PC-9 (cell line): ENCODE measurements at regions not wholly inside any gene's neighbourhood (a gene's known extent, or its start where the extent isn't known, plus 50 kb on each side); places are given as distances from the start of the nearest gene placed in this dataset.

ENCODE experiments used
- BruUV-seq: library from RNA; stranded (reverse); fragments of 400-500 nt; replicated peaks from 2 replicates; lab custom pipeline; 2021; lab: Mats Ljungman, UMichigan
- CTCF ChIA-PET: fragments of 300-600 bp; sonication (Branson Sonifier 250); formaldehyde crosslinking; loops from one replicate; lab custom pipeline; 2022; ENCODE audit warnings: antibody characterized with exemption; lab: Charles Lee
- POLR2A ChIA-PET: fragments of 300-600 bp; sonication (Branson Sonifier 250); formaldehyde crosslinking; loops from one replicate; lab custom pipeline; 2022; ENCODE audit warnings: antibody characterized with exemption; ENCODE audit not compliant: unreplicated experiment; lab: Charles Lee
- DNase-seq, 2 experiments: peaks; one replicate each; pipeline versions ENCODE4 v3.0.0 to v3.0.0-alpha.2; 2015 to 2022; ENCODE audit warnings: mixed read lengths in 1 of 2
- H2AFZ ChIP-seq: fragments of 200-600 bp; sonication (generic); 2 replicates; pipeline ENCODE4 v1.8.1; 2017; ENCODE audit warnings: antibody characterized with exemption
- H3F3A ChIP-seq: fragments of 200-600 bp; sonication (generic); 2 replicates; pipeline ENCODE4 v1.8.1; 2017; ENCODE audit warnings: antibody characterized with exemption, mild to moderate bottlenecking, low read depth; ENCODE audit not compliant: insufficient read depth
- H3K27ac ChIP-seq: fragments of 200-600 bp; sonication (generic); 2 replicates; pipeline ENCODE4 v1.6.1; 2016; ENCODE audit warnings: mixed run types
- H3K27me3 ChIP-seq: fragments of 200-600 bp; sonication (generic); 2 replicates; pipeline ENCODE4 v1.6.1; 2016; ENCODE audit warnings: low read depth, mixed run types; ENCODE audit not compliant: insufficient read depth
- H3K36me3 ChIP-seq: fragments of 200-600 bp; sonication (generic); 2 replicates; pipeline ENCODE4 v1.6.1; 2016; ENCODE audit warnings: low read depth, mixed run types
- H3K4me1 ChIP-seq: fragments of 200-600 bp; sonication (generic); replicated peaks from 2 replicates; pipeline ENCODE4 v1.6.1; 2016; ENCODE audit warnings: mixed run types; ENCODE audit not compliant: insufficient read depth
- H3K4me2 ChIP-seq: fragments of 200-600 bp; sonication (generic); 2 replicates; pipeline ENCODE4 v1.6.1; 2017; ENCODE audit warnings: mixed run types
- H3K4me3 ChIP-seq: fragments of 200-600 bp; sonication (generic); 2 replicates; pipeline ENCODE4 v1.6.1; 2016; ENCODE audit warnings: mixed run types
- H3K79me2 ChIP-seq: fragments of 200-600 bp; sonication (generic); 2 replicates; pipeline ENCODE4 v1.6.1; 2017; ENCODE audit warnings: low read depth, mixed run types
- H3K9me2 ChIP-seq: fragments of 200-600 bp; sonication (generic); 2 replicates; pipeline ENCODE4 v1.8.1; 2017; ENCODE audit warnings: mild to moderate bottlenecking; ENCODE audit not compliant: insufficient read depth
- H3K9me3 ChIP-seq: fragments of 200-600 bp; sonication (generic); 2 replicates; pipeline ENCODE4 v1.8.1; 2016; ENCODE audit warnings: low read depth; ENCODE audit not compliant: insufficient read depth
- H4K20me1 ChIP-seq: fragments of 200-600 bp; sonication (generic); 2 replicates; pipeline ENCODE4 v1.8.1; 2017; ENCODE audit not compliant: insufficient read depth
- CTCF ChIP-seq: fragments of 200-600 bp; sonication (generic); conservative IDR thresholded peaks from 2 replicates; pipeline ENCODE4 v1.6.1; 2017; ENCODE audit warnings: mixed run types, antibody characterized with exemption, mild to moderate bottlenecking, moderate library complexity
- EZH2 ChIP-seq: fragments of 200-600 bp; sonication (generic); IDR thresholded peaks from 2 replicates; pipeline ENCODE4 v1.8.0; 2017; ENCODE audit warnings: antibody characterized with exemption, low read depth
- intact Hi-C: fragments of 100-400 bp; cut with micrococcal nuclease; formaldehyde crosslinking; loops from one replicate; pipeline ENCODE4 v1.10.0; 2022; ENCODE audit not compliant: unreplicated experiment

GRCh38 chr1:199608414-199608813, 419.1 kb upstream of the NR5A2 start:
- POLR2A ChIA-PET = no interaction called here
- peaks cover 15% of the 10 kb centered on the region for H3K4me1 ChIP-seq
- H3K9me3 ChIP-seq = 0 out of 2 replicates have a peak, but pooled peaks cover 7% of the 10 kb centered on the region
- H3K9me2 ChIP-seq = no peaks in the 10 kb centered on the region
- DNase-seq = no peak
- BruUV-seq = no TSS peak
- intact Hi-C loops = no loop called here
- H3F3A ChIP-seq = peaks cover 12% of the 10 kb centered on the region
- CTCF ChIA-PET = no interaction called here
- peak overlapping the region; percentile 48; the same call in 1 of the 2 replicates for H2AFZ ChIP-seq
- TF ChIP-seq EZH2 = no peak
- TF ChIP-seq CTCF = no peak
- H3K27ac ChIP-seq = no peak overlapping the region
- H3K4me2 ChIP-seq = no peak overlapping the region
- no peaks in the 10 kb centered on the region for H3K79me2 ChIP-seq
- no peaks in the 10 kb centered on the region for H3K27me3 ChIP-seq
- H3K4me3 ChIP-seq = no peak overlapping the region
- H4K20me1 ChIP-seq = no peaks in the 10 kb centered on the region
- no peaks in the 10 kb centered on the region for H3K36me3 ChIP-seq

- H3K79me2 ChIP-seq = no peaks in the 10 kb centered on the region
- BruUV-seq = no TSS peak
- H4K20me1 ChIP-seq = no peaks in the 10 kb centered on the region
- peak overlapping the region; percentile 56 for H2AFZ ChIP-seq
- peak overlapping the region; percentile 72 for H3K27ac ChIP-seq
- DNase-seq = peak; percentile 51 to 93
- intact Hi-C loops = no loop called here
- peak overlapping the region; percentile 18; the same call in 1 of the 2 replicates for H3K4me3 ChIP-seq
- POLR2A ChIA-PET = interaction anchor here (0.7 kb wide), 1 partner anchor 71 kb away, joined by 5 read pairs; no protein-coding TSS in a partner anchor
- H3F3A ChIP-seq = peaks cover 14% of the 10 kb centered on the region
- CTCF ChIA-PET = no interaction called here
- peak overlapping the region; percentile 56 for H3K4me2 ChIP-seq
- H3K4me1 ChIP-seq = peaks cover 23% of the 10 kb centered on the region
- H3K27me3 ChIP-seq = no peaks in the 10 kb centered on the region
- no peak for TF ChIP-seq CTCF
- no peak for TF ChIP-seq EZH2
- H3K36me3 ChIP-seq = no peaks in the 10 kb centered on the region
- no peaks in the 10 kb centered on the region for H3K9me2 ChIP-seq
- H3K9me3 ChIP-seq = 0 out of 2 replicates have a peak, but pooled peaks cover 7% of the 10 kb centered on the region
Measured at GRCh38 chr1:199612976-199613774, 414.3 kb upstream of the NR5A2 start.

- Histone ChIP-seq H3K36me3 (no peaks in the 10 kb centered on the region), H2AFZ (no peak overlapping the region), H3K27me3 (no peaks in the 10 kb centered on the region), H4K20me1 (no peaks in the 10 kb centered on the region), H3K79me2 (no peaks in the 10 kb centered on the region), H3K4me3 (no peak overlapping the region), H3K27ac (no peak overlapping the region), H3K4me2 (no peak overlapping the region), H3F3A (peaks cover 14% of the 10 kb centered on the region), H3K9me2 (no peaks in the 10 kb centered on the region), H3K4me1 (peaks cover 22% of the 10 kb centered on the region), H3K9me3 (0 out of 2 replicates have a peak, but pooled peaks cover under 1% of the 10 kb centered on the region)
- intact Hi-C loops = no loop called here
- ChIA-PET POLR2A (no interaction called here), CTCF (no interaction called here)
- no peak for DNase-seq
- TF ChIP-seq EZH2 (no peak), CTCF (no peak)
- BruUV-seq = no TSS peak
Measured at GRCh38 chr1:199616947-199617346, 410.6 kb upstream of the NR5A2 start.
